ENCODE measurements at regions not wholly inside any gene's neighbourhood (a gene's known extent, or its start where the extent isn't known, plus 50 kb on each side); places are given as distances from the start of the nearest gene placed in this dataset.

- POLR2A ChIA-PET: no interaction called here
- no peaks in the 10 kb centered on the region for H3K9me2 ChIP-seq (ENCODE audit: insufficient read depth)
- H3K36me3 ChIP-seq (ENCODE audit: control insufficient read depth in 1 of 2, insufficient read depth in 2 of 2, low read length in 2 of 2): no peaks in the 10 kb centered on the region
- no peaks in the 10 kb centered on the region for H3K9me3 ChIP-seq (ENCODE audit: control insufficient read depth in 1 of 2, insufficient read depth in 1 of 2, low read depth in 1 of 2, low read length in 2 of 2)
- TF ChIP-seq ZNF274 (IDR thresholded peaks at IDR 0.05; ENCODE audit: low read depth, low read length) (no peak), EZH2phosphoT487 (IDR thresholded peaks at IDR 0.05; ENCODE audit: borderline replicate concordance) (no peak), SP1 (IDR thresholded peaks at IDR 0.05; ENCODE audit: low read depth) (peak; percentile 12; the same call in 1 of the 2 replicates), FOSL1 (IDR thresholded peaks at IDR 0.05; ENCODE audit: low read depth) (0 out of 2 replicates have a peak, but pooled peaks have one; percentile 25)
- DNase-seq (ENCODE audit: low read depth, low spot score): no peak
- H4K20me1 ChIP-seq (ENCODE audit: insufficient read depth): no peaks in the 10 kb centered on the region
- BruUV-seq (replicated peaks): no TSS peak
- peaks cover 6 to 29% of the 10 kb centered on the region in 2 experiments; a peak in 3 of 4 replicates for H3K4me1 ChIP-seq (ENCODE audit: control insufficient read depth in 1 of 2, insufficient read depth in 2 of 2, low read length in 2 of 2)
- H3K4me3 ChIP-seq (replicated peaks in 1 of 2; ENCODE audit: low read depth in 1 of 2, low read length in 2 of 2): no peak overlapping the region
- H3K27me3 ChIP-seq (ENCODE audit: insufficient read depth, low read length): no peaks in the 10 kb centered on the region
- intact Hi-C loops (cut with micrococcal nuclease): loop anchor here (5.0 kb wide), 2 partner anchors 465 to 630 kb away; no protein-coding TSS in a partner anchor
- RAD21 ChIA-PET (ENCODE audit: low non-redundant PET in 1 of 2, low total read pairs in 2 of 2, uncharacterized antibody in 2 of 2, unreplicated experiment in 2 of 2): no interaction called here
- H3K9ac ChIP-seq (ENCODE audit: low read length): no peak overlapping the region
- peak overlapping the region; percentile 8; the same call in 1 of the 2 replicates for H3K4me2 ChIP-seq (ENCODE audit: low read length)
- no peak for ATAC-seq
- CTCF ChIA-PET: interaction anchor here (0.7 to 1.8 kb wide), 2 partner anchors 20 to 446 kb away, joined by 3 to 4 read pairs; no protein-coding TSS in a partner anchor
- no peak overlapping the region for H3K27ac ChIP-seq (ENCODE audit: low read depth, low read length)
- H3K79me2 ChIP-seq (ENCODE audit: insufficient read depth, low read length): no peaks in the 10 kb centered on the region
- peak overlapping the region; percentile 70 for H2AFZ ChIP-seq (ENCODE audit: low read depth, low read length, poor library complexity, severe bottlenecking)
Observed at GRCh38 chr6:113412589-113413357, 444.4 kb upstream of the MARCKS start.

- intact Hi-C loops (cut with micrococcal nuclease): loop anchor here (1.0 to 5.0 kb wide), 3 partner anchors 444 to 632 kb away; no protein-coding TSS in a partner anchor
- no peaks in the 10 kb centered on the region for H4K20me1 ChIP-seq (ENCODE audit: insufficient read depth)
- DNase-seq (ENCODE audit: low read depth, low spot score) (peak; percentile 57), ATAC-seq (peak; percentile 100)
- ChIA-PET CTCF (interaction anchor here (1.0 kb wide), 1 partner anchor 108 kb away, joined by 3 read pairs; no protein-coding TSS in a partner anchor), POLR2A (no interaction called here), RAD21 (ENCODE audit: low non-redundant PET in 1 of 2, low total read pairs in 2 of 2, uncharacterized antibody in 2 of 2, unreplicated experiment in 2 of 2) (no interaction called here)
- H2AFZ ChIP-seq (ENCODE audit: low read depth, low read length, poor library complexity, severe bottlenecking): peak overlapping the region; percentile 93
- H3K36me3 ChIP-seq (ENCODE audit: control insufficient read depth in 1 of 2, insufficient read depth in 2 of 2, low read length in 2 of 2): no peaks in the 10 kb centered on the region
- H3K4me3 ChIP-seq (replicated peaks in 1 of 2; ENCODE audit: low read depth in 1 of 2, low read length in 2 of 2): no peak overlapping the region
- no TSS peak for BruUV-seq (replicated peaks)
- no peak overlapping the region for H3K9ac ChIP-seq (ENCODE audit: low read length)
- peak overlapping the region; percentile 12; the same call in 1 of the 2 replicates for H3K4me2 ChIP-seq (ENCODE audit: low read length)
- no peaks in the 10 kb centered on the region for H3K9me2 ChIP-seq (ENCODE audit: insufficient read depth)
- no peaks in the 10 kb centered on the region for H3K79me2 ChIP-seq (ENCODE audit: insufficient read depth, low read length)
- peaks cover 6 to 29% of the 10 kb centered on the region in 2 experiments; a peak in 3 of 4 replicates for H3K4me1 ChIP-seq (ENCODE audit: control insufficient read depth in 1 of 2, insufficient read depth in 2 of 2, low read length in 2 of 2)
- H3K27ac ChIP-seq (ENCODE audit: low read depth, low read length): no peak overlapping the region
- no peaks in the 10 kb centered on the region for H3K9me3 ChIP-seq (ENCODE audit: control insufficient read depth in 1 of 2, insufficient read depth in 1 of 2, low read depth in 1 of 2, low read length in 2 of 2)
- H3K27me3 ChIP-seq (ENCODE audit: insufficient read depth, low read length): no peaks in the 10 kb centered on the region
- TF ChIP-seq EZH2phosphoT487 (IDR thresholded peaks at IDR 0.05; ENCODE audit: borderline replicate concordance) (no peak), POLR2AphosphoS5 (IDR thresholded peaks at IDR 0.05; ENCODE audit: low read depth, low read length) (no peak), JUND (IDR thresholded peaks at IDR 0.05) (no peak), ZNF274 (IDR thresholded peaks at IDR 0.05; ENCODE audit: low read depth, low read length) (no peak), SIN3A (IDR thresholded peaks at IDR 0.05; ENCODE audit: low read depth) (no peak), CBX3 (IDR thresholded peaks at IDR 0.05; ENCODE audit: low read depth) (0 out of 2 replicates have a peak, but pooled peaks have one; percentile 29), FOSL1 (IDR thresholded peaks at IDR 0.05; ENCODE audit: low read depth) (no peak), EZH2 (IDR thresholded peaks at IDR 0.05) (no peak), ZBTB33 (IDR thresholded peaks at IDR 0.05; ENCODE audit: extremely low read depth, insufficient replicate concordance, low read length) (no peak), RAD21 (IDR thresholded peaks at IDR 0.05; ENCODE audit: low read depth) (peak; percentile 74), YY1 (IDR thresholded peaks at IDR 0.05; ENCODE audit: extremely low read depth, insufficient replicate concordance, low read depth, low read length) (no peak), EGR1 (IDR thresholded peaks at IDR 0.05; ENCODE audit: low read depth) (no peak), SRF (IDR thresholded peaks at IDR 0.05; ENCODE audit: low read depth) (no peak), TCF7L2 (IDR thresholded peaks at IDR 0.05; ENCODE audit: borderline replicate concordance, extremely low read depth, insufficient read depth, insufficient read length) (no peak)
Observed at GRCh38 chr6:113414511-113414910, 442.6 kb upstream of the MARCKS start.
